MG63 (cell line): ENCODE measurements at regions not wholly inside any gene's neighbourhood (a gene's known extent, or its start where the extent isn't known, plus 50 kb on each side); places are given as distances from the start of the nearest gene placed in this dataset.

Source experiments
- DNase-seq: peaks from one replicate; pipeline ENCODE4 v3.0.0-alpha.2; 2020
- H3K27me3 ChIP-seq: fragments of 250-450 bp; sonication (Bioruptor Pico); 2 replicates; pipeline ENCODE4 v1.5.1; 2020; ENCODE audit warnings: mild to moderate bottlenecking, moderate library complexity
- H3K36me3 ChIP-seq: fragments of 250-450 bp; sonication (Bioruptor Pico); 2 replicates; pipeline ENCODE4 v1.5.1; 2020; ENCODE audit warnings: mild to moderate bottlenecking, moderate library complexity
- H3K4me3 ChIP-seq: fragments of 250-450 bp; sonication (Bioruptor Pico); 2 replicates; pipeline ENCODE4 v1.5.1; 2020; ENCODE audit warnings: mild to moderate bottlenecking, moderate library complexity
- H3K9me3 ChIP-seq: fragments of 250-450 bp; sonication (Bioruptor Pico); 2 replicates; pipeline ENCODE4 v1.5.1; 2020; ENCODE audit warnings: mild to moderate bottlenecking, moderate library complexity

GRCh38 chr7:136336932-136337331 is 359.8 kb upstream of the MTPN start:
- Histone ChIP-seq H3K36me3 (no peaks in the 10 kb centered on the region), H3K4me3 (no peak overlapping the region), H3K9me3 (no peaks in the 10 kb centered on the region), H3K27me3 (no peaks in the 10 kb centered on the region)
- no peak for DNase-seq

GRCh38 chr7:136333636-136334035 is 356.5 kb upstream of the MTPN start:
- no peak for DNase-seq
- H3K4me3 ChIP-seq = no peak overlapping the region
- H3K27me3 ChIP-seq = no peaks in the 10 kb centered on the region
- H3K9me3 ChIP-seq = no peaks in the 10 kb centered on the region
- H3K36me3 ChIP-seq = no peaks in the 10 kb centered on the region

- no peak for DNase-seq
- Histone ChIP-seq H3K27me3 (no peaks in the 10 kb centered on the region), H3K4me3 (no peak overlapping the region), H3K9me3 (no peaks in the 10 kb centered on the region), H3K36me3 (no peaks in the 10 kb centered on the region)
Observed at GRCh38 chr7:136326045-136326609, 349.0 kb upstream of the MTPN start.

- H3K4me3 ChIP-seq = no peak overlapping the region
- no peak for DNase-seq
- no peaks in the 10 kb centered on the region for H3K36me3 ChIP-seq
- no peaks in the 10 kb centered on the region for H3K27me3 ChIP-seq
- no peaks in the 10 kb centered on the region for H3K9me3 ChIP-seq
Observed at GRCh38 chr7:136325578-136325977, 348.4 kb upstream of the MTPN start.

DNA sequence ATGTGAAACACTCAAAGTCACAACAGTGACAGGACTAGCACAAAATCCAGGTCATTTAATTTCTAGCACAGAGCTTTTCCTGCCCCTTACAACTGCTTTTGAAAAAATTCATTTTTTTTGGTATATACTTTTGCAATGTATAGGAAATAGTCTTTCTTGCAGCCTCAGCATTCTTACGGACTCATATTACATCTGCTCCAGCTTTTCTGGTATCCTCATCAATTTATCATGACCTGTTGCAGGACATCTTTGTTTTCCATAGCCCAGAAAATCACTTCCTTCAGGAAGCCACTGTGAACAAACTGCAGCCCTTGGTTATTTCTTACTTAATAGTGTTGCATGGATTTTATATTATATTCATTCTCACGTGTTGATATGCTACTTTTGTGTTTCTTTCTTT is 347.9 kb upstream of the MTPN start:
- no peaks in the 10 kb centered on the region for H3K9me3 ChIP-seq
- no peak overlapping the region for H3K4me3 ChIP-seq
- no peak for DNase-seq
- no peaks in the 10 kb centered on the region for H3K36me3 ChIP-seq
- no peaks in the 10 kb centered on the region for H3K27me3 ChIP-seq

- DNase-seq = no peak
- no peaks in the 10 kb centered on the region for H3K27me3 ChIP-seq
- no peaks in the 10 kb centered on the region for H3K9me3 ChIP-seq
- H3K36me3 ChIP-seq = no peaks in the 10 kb centered on the region
- no peak overlapping the region for H3K4me3 ChIP-seq
Observed at GRCh38 chr7:136324073-136324704, 347.0 kb upstream of the MTPN start.

DNA sequence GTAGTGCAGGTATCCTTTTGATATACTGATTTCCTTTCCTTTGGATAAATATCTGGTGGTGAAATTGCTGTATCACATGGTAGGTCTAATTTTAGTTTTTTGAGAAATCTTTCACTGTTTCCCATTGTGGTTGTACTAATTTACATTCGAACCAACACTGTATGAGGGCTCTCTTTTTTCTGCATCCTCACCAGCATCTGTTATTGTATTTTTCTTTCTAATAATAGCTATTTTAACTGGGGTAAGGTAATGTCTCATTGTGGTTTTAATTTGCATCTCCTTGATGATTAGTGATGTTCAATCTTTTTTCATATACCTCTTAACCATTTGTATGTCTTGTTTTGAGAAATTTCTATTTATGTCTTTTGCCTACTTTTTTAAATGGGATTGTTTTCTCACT is 335.4 kb upstream of the MTPN start:
- no peak for DNase-seq
- Histone ChIP-seq H3K27me3 (no peaks in the 10 kb centered on the region), H3K36me3 (no peaks in the 10 kb centered on the region), H3K9me3 (no peaks in the 10 kb centered on the region), H3K4me3 (no peak overlapping the region)

DNA sequence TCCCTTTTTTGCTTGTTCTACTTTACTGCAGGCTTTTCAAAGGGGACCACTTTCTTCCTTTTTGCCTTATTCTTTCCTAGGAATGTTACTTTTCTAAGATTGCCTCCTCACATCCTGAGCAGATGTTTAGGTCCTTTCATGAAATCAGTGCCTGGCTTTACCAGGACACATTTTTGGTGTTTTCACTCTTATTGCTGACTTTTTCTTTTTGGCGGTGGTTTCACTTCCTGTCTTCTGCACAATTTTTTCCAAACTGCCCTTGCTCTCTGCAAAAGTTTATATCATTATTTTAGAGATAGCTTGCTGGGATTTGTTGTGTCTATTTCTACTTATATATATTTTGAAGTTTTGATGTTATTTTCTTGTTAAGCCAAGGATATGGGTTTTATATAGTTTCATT is 332.2 kb upstream of the MTPN start:
- no peaks in the 10 kb centered on the region for H3K27me3 ChIP-seq
- no peaks in the 10 kb centered on the region for H3K36me3 ChIP-seq
- H3K4me3 ChIP-seq = no peak overlapping the region
- DNase-seq = no peak
- H3K9me3 ChIP-seq = no peaks in the 10 kb centered on the region

- Histone ChIP-seq H3K36me3 (no peaks in the 10 kb centered on the region), H3K4me3 (no peak overlapping the region)
- no peak for DNase-seq
Observed at GRCh38 chr7:136308230-136308629, 331.1 kb upstream of the MTPN start.

DNA sequence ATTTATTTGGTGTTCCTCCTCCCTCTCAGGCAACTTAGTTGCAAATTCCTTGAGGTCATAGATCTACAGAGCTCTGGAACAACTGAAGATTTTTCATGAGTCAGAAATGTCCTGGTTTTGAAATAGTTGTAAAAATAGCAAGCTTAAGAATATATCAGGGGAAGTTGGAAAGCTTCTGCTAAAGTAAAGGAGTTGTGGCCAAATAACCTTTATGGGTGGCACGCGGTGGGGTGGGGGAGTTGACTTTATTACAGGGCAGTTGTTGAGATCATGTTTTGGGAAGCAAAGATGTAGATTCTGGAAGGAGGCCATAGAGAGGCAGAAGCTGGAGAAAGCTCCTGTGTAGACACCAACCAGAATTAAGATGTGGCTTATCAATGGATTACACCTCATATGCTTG is 326.0 kb upstream of the MTPN start:
- Histone ChIP-seq H3K4me3 (no peak overlapping the region), H3K27me3 (no peaks in the 10 kb centered on the region), H3K9me3 (no peaks in the 10 kb centered on the region), H3K36me3 (no peaks in the 10 kb centered on the region)
- peak; percentile 25 for DNase-seq

More at GRCh38 chr7:136308230-136308629, 331.1 kb upstream of the MTPN start:
- H3K9me3 ChIP-seq = no peaks in the 10 kb centered on the region
- H3K27me3 ChIP-seq = no peaks in the 10 kb centered on the region

DNA sequence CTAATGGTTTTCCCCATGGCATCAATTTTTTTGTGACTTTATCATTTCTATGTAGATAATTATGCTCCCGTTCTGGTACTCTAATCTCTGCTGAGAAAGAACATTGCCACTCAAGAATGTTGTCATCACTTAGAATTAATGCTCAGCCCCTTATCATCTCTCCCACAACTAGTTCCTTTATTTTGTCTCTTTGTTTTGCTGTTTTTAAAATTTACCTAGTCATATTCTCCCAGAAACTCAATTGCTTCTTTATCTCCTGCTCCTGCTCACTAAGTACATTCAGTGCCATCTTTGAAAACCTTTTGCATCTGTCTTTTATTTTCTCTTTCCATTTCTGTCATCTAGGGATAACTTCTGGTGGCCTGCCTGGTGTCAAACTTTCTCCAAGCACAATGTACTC is 324.9 kb upstream of the MTPN start:
- Histone ChIP-seq H3K27me3 (no peaks in the 10 kb centered on the region), H3K9me3 (no peaks in the 10 kb centered on the region), H3K4me3 (no peak overlapping the region), H3K36me3 (no peaks in the 10 kb centered on the region)
- DNase-seq = no peak

GRCh38 chr7:136294977-136295376 is 317.8 kb upstream of the MTPN start:
- no peaks in the 10 kb centered on the region for H3K27me3 ChIP-seq
- no peaks in the 10 kb centered on the region for H3K36me3 ChIP-seq
- no peak for DNase-seq
- H3K9me3 ChIP-seq = no peaks in the 10 kb centered on the region
- no peak overlapping the region for H3K4me3 ChIP-seq

DNA sequence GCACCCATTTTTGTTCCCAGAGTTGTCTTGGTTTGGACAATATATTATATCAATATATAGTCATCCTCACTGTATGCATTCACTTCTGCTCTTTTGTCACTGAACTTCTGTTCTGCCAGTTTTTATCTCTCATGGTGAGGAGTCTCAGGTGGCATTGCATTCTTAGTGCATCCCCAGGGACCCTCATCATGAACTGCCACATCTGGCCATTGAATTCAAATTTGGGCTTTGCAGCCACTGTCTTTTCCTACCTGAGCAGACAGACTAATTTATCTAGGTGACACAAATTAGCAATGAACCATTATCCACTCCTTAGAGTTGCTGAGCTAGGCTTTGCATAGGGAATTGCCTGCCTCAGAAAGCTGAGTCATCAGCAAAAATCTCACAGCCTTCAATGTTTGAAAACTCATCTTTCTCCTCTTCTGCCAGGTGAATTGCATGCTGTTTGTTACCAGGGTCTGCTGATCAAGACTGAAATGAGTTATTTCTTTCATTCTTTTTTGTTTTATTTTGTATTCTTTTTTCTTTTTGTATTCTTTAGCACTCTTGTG is 316.8 kb upstream of the MTPN start:
- Histone ChIP-seq H3K27me3 (no peaks in the 10 kb centered on the region), H3K9me3 (no peaks in the 10 kb centered on the region), H3K4me3 (no peak overlapping the region), H3K36me3 (no peaks in the 10 kb centered on the region)
- no peak for DNase-seq

DNA sequence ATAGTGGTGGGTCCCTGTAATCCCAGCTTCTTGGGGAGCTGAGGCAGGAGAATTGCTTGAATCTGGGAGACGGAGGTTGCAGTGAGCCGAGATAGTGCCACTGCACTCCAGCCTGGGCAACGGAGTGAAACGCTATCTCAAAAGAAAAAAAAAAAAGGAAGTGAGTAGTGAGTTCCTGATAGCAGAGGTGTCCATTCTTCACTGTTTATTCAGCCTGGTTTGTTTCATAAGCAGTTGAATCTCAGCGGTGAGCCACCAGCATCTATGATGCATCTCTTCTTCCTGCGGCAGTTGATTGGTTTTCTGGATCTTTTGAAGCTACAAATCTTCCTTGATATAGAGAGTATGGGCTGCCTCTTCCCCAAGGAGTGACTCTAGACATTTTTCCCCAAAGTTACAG is 316.1 kb upstream of the MTPN start:
- Histone ChIP-seq H3K36me3 (no peaks in the 10 kb centered on the region), H3K9me3 (no peaks in the 10 kb centered on the region), H3K27me3 (no peaks in the 10 kb centered on the region), H3K4me3 (no peak overlapping the region)
- no peak for DNase-seq

DNA sequence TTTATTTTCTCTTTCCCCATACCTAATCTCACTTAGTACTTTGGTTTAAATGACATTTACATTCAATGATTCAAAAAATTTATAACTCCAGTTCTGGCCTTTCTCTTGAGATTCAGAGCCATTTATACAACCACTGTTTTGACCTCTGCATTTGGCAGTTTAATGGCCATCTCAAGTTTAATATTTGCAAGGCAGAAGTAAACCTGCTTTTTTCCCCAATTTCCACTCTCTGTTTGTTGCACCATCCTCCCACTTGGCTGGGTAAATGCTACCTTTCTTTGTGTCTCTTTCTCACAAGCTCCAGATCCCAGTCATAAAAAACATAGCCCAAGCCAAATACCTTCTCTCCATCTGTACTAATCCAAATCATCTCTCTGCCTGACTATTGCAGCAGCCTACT is 315.2 kb upstream of the MTPN start:
- no peak for DNase-seq
- Histone ChIP-seq H3K4me3 (no peak overlapping the region), H3K9me3 (no peaks in the 10 kb centered on the region), H3K27me3 (no peaks in the 10 kb centered on the region), H3K36me3 (no peaks in the 10 kb centered on the region)

DNA sequence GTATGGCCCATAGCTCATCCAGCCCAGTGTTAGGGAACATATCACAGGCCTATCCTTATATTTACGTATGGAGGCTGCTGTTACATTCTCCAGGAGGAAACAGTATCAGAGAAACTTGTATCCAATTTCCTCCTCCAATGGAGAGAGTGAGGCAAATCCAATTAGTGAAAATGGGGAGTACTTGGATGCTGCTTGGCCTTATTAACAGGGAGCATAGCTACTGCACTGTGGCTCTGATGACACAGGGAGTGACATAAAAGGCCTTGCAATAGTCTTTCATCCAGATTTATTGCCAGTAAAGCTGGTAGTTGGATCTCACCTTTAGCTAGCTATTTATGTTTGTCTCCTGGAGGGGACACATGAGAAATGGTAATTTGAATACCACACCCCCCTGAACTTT is 313.2 kb upstream of the MTPN start:
- Histone ChIP-seq H3K36me3 (no peaks in the 10 kb centered on the region), H3K27me3 (no peaks in the 10 kb centered on the region), H3K4me3 (no peak overlapping the region), H3K9me3 (no peaks in the 10 kb centered on the region)
- DNase-seq = no peak

- Histone ChIP-seq H3K36me3 (no peaks in the 10 kb centered on the region), H3K9me3 (no peaks in the 10 kb centered on the region), H3K4me3 (no peak overlapping the region), H3K27me3 (no peaks in the 10 kb centered on the region)
- no peak for DNase-seq
Observed at GRCh38 chr7:136278057-136278456, 300.9 kb upstream of the MTPN start.

DNA sequence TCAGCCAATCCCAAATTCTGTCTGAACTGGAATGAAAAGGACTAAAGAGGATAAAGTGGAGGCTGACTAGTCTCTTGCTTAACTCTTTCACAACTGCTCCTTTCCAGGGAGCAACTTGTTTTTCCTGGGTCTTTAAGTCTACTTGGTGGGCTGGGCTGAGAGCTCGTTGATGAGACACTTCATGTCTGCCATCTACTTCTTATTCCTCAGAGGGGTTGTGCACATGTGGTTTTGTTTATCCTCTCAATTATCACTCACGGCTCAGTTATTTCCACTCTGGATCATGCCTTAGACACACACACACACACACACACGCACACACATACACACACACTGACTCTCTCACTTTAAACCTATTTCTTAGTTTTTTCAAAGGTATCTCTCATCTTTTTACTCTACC is 298.6 kb upstream of the MTPN start:
- no peak overlapping the region for H3K4me3 ChIP-seq
- H3K27me3 ChIP-seq = no peaks in the 10 kb centered on the region
- H3K9me3 ChIP-seq = no peaks in the 10 kb centered on the region
- H3K36me3 ChIP-seq = no peaks in the 10 kb centered on the region
- DNase-seq = no peak
